DND-41 (cell line): ENCODE measurements at regions not wholly inside any gene's neighbourhood (a gene's known extent, or its start where the extent isn't known, plus 50 kb on each side); places are given as distances from the start of the nearest gene placed in this dataset.
A peak's percentile ranks its signal among the peaks of the same experiment; 100 is the strongest.

Source experiments
- ATAC-seq: fragments of 200-7000 bp; cut with Tn5 transposase; 3 replicates; pipeline ENCODE4 v1.9.1; 2021; ENCODE audit warnings: low read depth; ENCODE audit not compliant: insufficient read depth
- DNase-seq: peaks from one replicate; pipeline ENCODE4 v3.0.0-alpha.2; 2020
- H2AFZ ChIP-seq: 2 replicates; pipeline ENCODE4 v1.6.0; 2012; ENCODE audit warnings: low read depth, low read length
- H3K27ac ChIP-seq: 2 replicates; pipeline ENCODE4 v1.5.1; 2012; ENCODE audit warnings: low read length, inconsistent platforms
- H3K27me3 ChIP-seq: fragments of 200-600 bp; sonication (generic); 2 replicates; pipeline ENCODE4 v1.6.0; 2012; ENCODE audit warnings: low read length, mild to moderate bottlenecking, inconsistent platforms; ENCODE audit not compliant: insufficient read depth, poor library complexity
- H3K36me3 ChIP-seq: 2 replicates; pipeline ENCODE4 v1.5.1; 2012; ENCODE audit warnings: low read length, inconsistent platforms; ENCODE audit not compliant: insufficient read depth
- H3K4me1 ChIP-seq: 2 replicates; pipeline ENCODE4 v1.5.1; 2012; ENCODE audit warnings: mild to moderate bottlenecking, low read length; ENCODE audit not compliant: insufficient read depth
- H3K4me2 ChIP-seq: 2 replicates; pipeline ENCODE4 v1.6.0; 2012; ENCODE audit warnings: mild to moderate bottlenecking, moderate library complexity, low read length, inconsistent platforms; ENCODE audit not compliant: insufficient read depth
- H3K4me3 ChIP-seq, 2 experiments: fragments of 200-600 bp in 1 of 2; shearing (Covaris generic) in 1 of 2; 2 replicates each; pipeline ENCODE4 v1.5.1; 2012 to 2016; ENCODE audit warnings: inconsistent platforms in 2 of 2, low read length in 2 of 2, mild to moderate bottlenecking in 2 of 2, low read depth in 1 of 2, moderate library complexity in 1 of 2
- H3K79me2 ChIP-seq: 2 replicates; pipeline ENCODE4 v1.6.0; 2012; ENCODE audit warnings: low read length, inconsistent platforms; ENCODE audit not compliant: insufficient read depth
- H3K9ac ChIP-seq: 2 replicates; pipeline ENCODE4 v1.6.0; 2012; ENCODE audit warnings: low read depth, mild to moderate bottlenecking, inconsistent platforms, low read length, moderate library complexity
- H3K9me3 ChIP-seq: 2 replicates; pipeline ENCODE4 v1.5.1; 2012; ENCODE audit warnings: low read length, moderate library complexity, mild to moderate bottlenecking, inconsistent platforms; ENCODE audit not compliant: insufficient read depth, severe bottlenecking
- H4K20me1 ChIP-seq: 2 replicates; pipeline ENCODE4 v1.6.0; 2012; ENCODE audit warnings: low read length; ENCODE audit not compliant: insufficient read depth
- EZH2 ChIP-seq: IDR thresholded peaks from 3 replicates; pipeline ENCODE4 v1.6.1; 2012; ENCODE audit warnings: borderline replicate concordance, low read depth, mild to moderate bottlenecking, moderate library complexity, low read length, inconsistent platforms; ENCODE audit not compliant: severe bottlenecking
- TF ChIP-seq, protein P1 (sequence below): IDR thresholded peaks from 2 replicates; pipeline ENCODE4 v1.5.1; 2012; ENCODE audit warnings: borderline replicate concordance, low read length, moderate library complexity, mild to moderate bottlenecking; ENCODE audit not compliant: poor library complexity, severe bottlenecking; ENCODE audit errors: extremely low read depth

DNA sequence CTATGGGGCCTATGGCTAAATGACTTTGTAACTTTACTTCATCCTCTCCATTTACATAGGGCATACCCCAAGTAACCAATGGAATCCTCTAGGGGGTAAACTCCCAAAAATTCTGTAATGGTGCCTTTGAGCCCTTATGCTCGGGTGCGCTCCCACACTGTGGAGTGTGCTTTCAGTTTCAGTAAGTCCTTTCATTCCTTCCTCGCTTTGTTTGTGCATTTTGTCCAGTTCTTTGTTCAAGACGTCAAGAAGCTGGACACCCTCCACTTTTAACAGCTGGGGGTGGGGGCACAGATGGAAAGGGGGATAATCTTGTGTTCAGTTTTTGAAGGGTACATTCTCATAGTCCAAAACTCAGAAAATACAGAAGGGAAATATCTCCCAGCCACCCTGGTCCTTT, 84.4 kb upstream of the C2CD4B start:
- Histone ChIP-seq H3K36me3 (no peaks in the 10 kb centered on the region), H3K4me1 (peaks cover 23% of the 10 kb centered on the region), H3K4me3 (no peak overlapping the region), H3K9ac (no peak overlapping the region), H3K9me3 (no peaks in the 10 kb centered on the region), H3K27ac (no peak overlapping the region), H3K27me3 (no peaks in the 10 kb centered on the region), H3K4me2 (no peak overlapping the region), H4K20me1 (no peaks in the 10 kb centered on the region), H3K79me2 (no peaks in the 10 kb centered on the region), H2AFZ (no peak overlapping the region)
- ATAC-seq (no peak), DNase-seq (no peak)
- TF ChIP-seq EZH2, result no peak
- TF ChIP-seq, protein P1, sequence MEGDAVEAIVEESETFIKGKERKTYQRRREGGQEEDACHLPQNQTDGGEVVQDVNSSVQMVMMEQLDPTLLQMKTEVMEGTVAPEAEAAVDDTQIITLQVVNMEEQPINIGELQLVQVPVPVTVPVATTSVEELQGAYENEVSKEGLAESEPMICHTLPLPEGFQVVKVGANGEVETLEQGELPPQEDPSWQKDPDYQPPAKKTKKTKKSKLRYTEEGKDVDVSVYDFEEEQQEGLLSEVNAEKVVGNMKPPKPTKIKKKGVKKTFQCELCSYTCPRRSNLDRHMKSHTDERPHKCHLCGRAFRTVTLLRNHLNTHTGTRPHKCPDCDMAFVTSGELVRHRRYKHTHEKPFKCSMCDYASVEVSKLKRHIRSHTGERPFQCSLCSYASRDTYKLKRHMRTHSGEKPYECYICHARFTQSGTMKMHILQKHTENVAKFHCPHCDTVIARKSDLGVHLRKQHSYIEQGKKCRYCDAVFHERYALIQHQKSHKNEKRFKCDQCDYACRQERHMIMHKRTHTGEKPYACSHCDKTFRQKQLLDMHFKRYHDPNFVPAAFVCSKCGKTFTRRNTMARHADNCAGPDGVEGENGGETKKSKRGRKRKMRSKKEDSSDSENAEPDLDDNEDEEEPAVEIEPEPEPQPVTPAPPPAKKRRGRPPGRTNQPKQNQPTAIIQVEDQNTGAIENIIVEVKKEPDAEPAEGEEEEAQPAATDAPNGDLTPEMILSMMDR, result no peak

DNA sequence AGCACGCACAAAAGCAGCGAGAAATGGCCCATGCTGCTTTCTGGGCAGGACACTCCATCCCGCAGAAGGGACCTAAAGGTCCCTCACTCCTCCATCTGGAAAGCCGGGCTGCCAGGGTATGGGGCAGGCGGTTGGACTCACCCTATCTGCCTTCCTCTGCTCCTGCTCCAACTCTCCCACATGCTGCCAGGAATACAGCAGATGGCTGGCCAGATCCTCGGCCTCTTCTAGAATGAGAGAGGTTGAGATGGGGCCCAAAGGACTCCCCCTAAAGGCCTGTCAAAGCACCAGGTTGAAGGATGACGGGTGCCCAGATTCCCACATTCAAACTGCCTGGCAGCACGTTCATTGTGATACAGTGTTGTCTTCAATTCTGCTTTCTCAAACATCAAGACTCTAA, 85.1 kb upstream of the C2CD4B start:
- TF ChIP-seq, protein P1, result no peak
- TF ChIP-seq EZH2, result no peak
- peaks cover 19% of the 10 kb centered on the region for H3K4me1 ChIP-seq
- no peak overlapping the region for H3K4me3 ChIP-seq
- H3K36me3 ChIP-seq, result no peaks in the 10 kb centered on the region
- no peak overlapping the region for H2AFZ ChIP-seq
- H3K79me2 ChIP-seq, result no peaks in the 10 kb centered on the region
- no peak overlapping the region for H3K9ac ChIP-seq
- no peak overlapping the region for H3K27ac ChIP-seq
- no peaks in the 10 kb centered on the region for H3K27me3 ChIP-seq
- H3K9me3 ChIP-seq, result no peaks in the 10 kb centered on the region
- H4K20me1 ChIP-seq, result no peaks in the 10 kb centered on the region
- DNase-seq, result no peak
- ATAC-seq, result no peak
- no peak overlapping the region for H3K4me2 ChIP-seq

DNA sequence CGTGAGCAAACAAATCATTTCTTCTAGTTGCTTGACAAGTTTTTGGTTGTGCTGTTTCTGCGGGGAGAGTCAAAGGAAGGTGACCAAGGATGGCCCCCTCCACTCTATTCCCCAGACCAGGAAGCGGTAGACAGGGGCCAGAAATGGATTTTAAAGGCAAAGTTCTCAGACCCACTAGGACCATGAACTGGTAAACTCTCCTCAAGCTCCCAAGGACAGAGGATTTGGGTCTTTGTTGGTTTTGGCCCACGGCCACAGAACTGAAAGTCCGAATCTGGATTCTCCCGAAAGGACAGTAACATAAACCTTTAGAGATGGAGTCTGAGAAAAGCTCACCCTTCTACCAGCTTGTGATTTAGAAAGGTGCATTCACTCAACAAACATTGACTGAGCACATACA, 85.9 kb upstream of the C2CD4B start:
- Histone ChIP-seq H2AFZ (no peak overlapping the region), H3K79me2 (no peaks in the 10 kb centered on the region), H4K20me1 (no peaks in the 10 kb centered on the region), H3K4me1 (peaks cover 18% of the 10 kb centered on the region), H3K27ac (no peak overlapping the region), H3K4me3 (no peak overlapping the region), H3K9ac (no peak overlapping the region), H3K27me3 (no peaks in the 10 kb centered on the region), H3K36me3 (no peaks in the 10 kb centered on the region), H3K9me3 (no peaks in the 10 kb centered on the region), H3K4me2 (no peak overlapping the region)
- DNase-seq, result no peak
- TF ChIP-seq EZH2, result no peak
- TF ChIP-seq, protein P1, result no peak
- no peak for ATAC-seq

DNA sequence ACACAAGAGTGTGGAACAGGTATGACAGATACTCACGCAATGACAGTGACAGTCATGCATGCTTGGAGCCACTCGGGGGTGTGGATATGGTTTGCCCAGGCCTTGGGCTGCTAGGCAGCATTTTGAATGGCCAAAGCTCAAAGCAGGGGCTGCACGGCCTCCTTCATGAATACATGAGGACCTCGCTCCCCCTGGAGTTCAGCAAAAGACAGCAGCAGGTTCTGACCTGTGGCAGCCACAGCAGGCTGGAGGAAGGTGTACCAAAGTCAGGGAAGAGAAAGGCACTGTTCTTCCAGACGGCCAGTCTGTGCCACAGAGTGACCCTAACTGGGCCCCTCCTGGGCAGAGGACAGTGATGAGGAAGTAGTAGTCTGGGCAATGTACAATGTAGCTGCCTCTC, 88.2 kb upstream of the C2CD4B start:
- ATAC-seq (no peak), DNase-seq (no peak)
- H3K27ac ChIP-seq, result no peak overlapping the region
- no peaks in the 10 kb centered on the region for H3K79me2 ChIP-seq
- H2AFZ ChIP-seq, result peak overlapping the region; percentile 25; the same call in 1 of the 2 replicates
- peaks cover 14% of the 10 kb centered on the region for H3K4me1 ChIP-seq
- no peaks in the 10 kb centered on the region for H3K27me3 ChIP-seq
- H3K4me2 ChIP-seq, result no peak overlapping the region
- H3K9me3 ChIP-seq, result no peaks in the 10 kb centered on the region
- H3K4me3 ChIP-seq, result no peak overlapping the region
- no peaks in the 10 kb centered on the region for H4K20me1 ChIP-seq
- H3K36me3 ChIP-seq, result no peaks in the 10 kb centered on the region
- TF ChIP-seq, protein P1, result no peak
- TF ChIP-seq EZH2, result no peak
- no peak overlapping the region for H3K9ac ChIP-seq
